ENCODE measurements at regions not wholly inside any gene's neighbourhood (a gene's known extent, or its start where the extent isn't known, plus 50 kb on each side); places are given as distances from the start of the nearest gene placed in this dataset.

GRCh38 chr12:91947459-91947858 is 198.2 kb downstream of the BTG1 start:
- H3K4me1 ChIP-seq (ENCODE audit: control insufficient read depth in 4 of 4, insufficient read depth in 4 of 4, low read length in 3 of 4), result no peaks in the 10 kb centered on the region
- TF ChIP-seq ATF3 (IDR thresholded peaks at IDR 0.05), result no peak
- no peak for TF ChIP-seq RAD21 (IDR thresholded peaks at IDR 0.05)
- no peak for TF ChIP-seq FOXA1 (IDR thresholded peaks at IDR 0.05)
- TF ChIP-seq RXRA (IDR thresholded peaks at IDR 0.05), result no peak
- no peak for TF ChIP-seq REST (IDR thresholded peaks at IDR 0.05)
- no peak for TF ChIP-seq EGR1 (IDR thresholded peaks at IDR 0.05; ENCODE audit: low read depth in 2 of 2)
- no peak for TF ChIP-seq JUND (IDR thresholded peaks at IDR 0.05)
- no peak for TF ChIP-seq ZBTB33 (IDR thresholded peaks at IDR 0.05)
- no peak for TF ChIP-seq SP1 (IDR thresholded peaks at IDR 0.05)
- TF ChIP-seq CTCF (IDR thresholded peaks at IDR 0.05; ENCODE audit: low read depth, low read length, missing input control), result no peak
- no peaks in the 10 kb centered on the region for H3K36me3 ChIP-seq (ENCODE audit: control insufficient read depth in 4 of 4, insufficient read depth in 3 of 4, low read depth in 1 of 4, low read length in 3 of 4)
- no peak overlapping the region for H3K9ac ChIP-seq (ENCODE audit: low read depth in 1 of 2, low read length in 2 of 2)
- H3K27me3 ChIP-seq (ENCODE audit: control insufficient read depth in 4 of 4, insufficient read depth in 4 of 4, low read length in 3 of 4), result no peaks in the 10 kb centered on the region
- H3K9me3 ChIP-seq (ENCODE audit: control insufficient read depth in 4 of 4, low read length in 3 of 4), result no peaks in the 10 kb centered on the region
- H3K4me3 ChIP-seq (ENCODE audit: low read depth in 1 of 3, low read length in 3 of 3), result no peak overlapping the region
- WGBS, result 85% methylated on average over 5 of the region's 5 CpGs
- no peak overlapping the region for H3K27ac ChIP-seq (ENCODE audit: low read depth in 1 of 2, low read length in 2 of 2)
- no peak for DNase-seq (ENCODE audit: low spot score)

- no peaks in the 10 kb centered on the region for H3K4me1 ChIP-seq (ENCODE audit: control insufficient read depth in 4 of 4, insufficient read depth in 4 of 4, low read length in 3 of 4)
- WGBS, result 88% methylated on average over 1 of the region's 1 CpG
- no peaks in the 10 kb centered on the region for H3K27me3 ChIP-seq (ENCODE audit: control insufficient read depth in 4 of 4, insufficient read depth in 4 of 4, low read length in 3 of 4)
- H3K9ac ChIP-seq (ENCODE audit: low read depth in 1 of 2, low read length in 2 of 2), result no peak overlapping the region
- H3K36me3 ChIP-seq (ENCODE audit: control insufficient read depth in 4 of 4, insufficient read depth in 3 of 4, low read depth in 1 of 4, low read length in 3 of 4), result no peaks in the 10 kb centered on the region
- no peak overlapping the region for H3K4me3 ChIP-seq (ENCODE audit: low read depth in 1 of 3, low read length in 3 of 3)
- no peak for DNase-seq (ENCODE audit: low spot score)
- no peaks in the 10 kb centered on the region for H3K9me3 ChIP-seq (ENCODE audit: control insufficient read depth in 4 of 4, low read length in 3 of 4)
- no peak overlapping the region for H3K27ac ChIP-seq (ENCODE audit: low read depth in 1 of 2, low read length in 2 of 2)
- no peak for TF ChIP-seq HNF4G (IDR thresholded peaks at IDR 0.05)
- TF ChIP-seq RAD21 (IDR thresholded peaks at IDR 0.05), result no peak
- TF ChIP-seq EGR1 (IDR thresholded peaks at IDR 0.05; ENCODE audit: low read depth in 2 of 2), result no peak
- TF ChIP-seq CTCF (IDR thresholded peaks at IDR 0.05; ENCODE audit: low read depth, low read length, missing input control), result no peak
- no peak for TF ChIP-seq YY1 (IDR thresholded peaks at IDR 0.05)
- no peak for TF ChIP-seq GABPA (IDR thresholded peaks at IDR 0.05 in 1 of 2, conservative IDR thresholded peaks at IDR 0.05 in 1 of 2)
- no peak for TF ChIP-seq REST (IDR thresholded peaks at IDR 0.05)
- no peak for TF ChIP-seq TAF1 (conservative IDR thresholded peaks at IDR 0.05)
- TF ChIP-seq NR2F2 (IDR thresholded peaks at IDR 0.05), result no peak
- no peak for TF ChIP-seq HNF4A (conservative IDR thresholded peaks at IDR 0.05)
- TF ChIP-seq JUND (IDR thresholded peaks at IDR 0.05), result no peak
- no peak for TF ChIP-seq RXRA (IDR thresholded peaks at IDR 0.05)
- no peak for TF ChIP-seq ZBTB33 (IDR thresholded peaks at IDR 0.05)
These were observed 201.0 kb downstream of the BTG1 start for GRCh38 chr12:91944637-91945036.

Measured in liver (tissue), 8 donors.